ENCODE measurements at regions not wholly inside any gene's neighbourhood (a gene's known extent, or its start where the extent isn't known, plus 50 kb on each side); places are given as distances from the start of the nearest gene placed in this dataset.

DNA sequence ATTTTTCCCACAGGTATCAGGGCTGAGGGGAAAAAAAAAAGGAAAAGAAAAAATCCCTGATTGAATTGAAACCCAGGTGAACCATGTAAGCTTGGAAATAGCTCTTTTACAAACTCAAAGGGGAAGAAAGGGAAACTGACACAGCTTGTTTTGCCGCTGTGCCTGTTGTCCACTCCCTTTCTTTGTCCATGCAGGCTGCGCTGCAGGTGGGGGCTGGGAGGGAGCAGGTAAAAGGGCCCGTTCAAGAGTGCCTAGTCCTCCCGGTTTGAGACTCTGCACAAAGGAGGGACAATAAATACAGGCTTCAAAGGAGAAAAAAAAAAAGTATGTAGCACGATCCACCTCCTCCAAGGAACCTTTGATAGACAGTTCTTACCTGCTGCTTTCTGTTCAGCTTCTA is 194.8 kb downstream of the GRIN2B start:
- no peak overlapping the region for H3K4me3 ChIP-seq (ENCODE audit: low read length)
- H4K20me1 ChIP-seq (ENCODE audit: low read length), result no peaks in the 10 kb centered on the region
- H3K27me3 ChIP-seq (ENCODE audit: low read length), result peaks cover 40% of the 10 kb centered on the region; the same call in 1 of the 2 replicates
- DNase-seq, result no peak
- ATAC-seq, result no peak
- no peak overlapping the region for H2AFZ ChIP-seq (ENCODE audit: low read length)
- no peaks in the 10 kb centered on the region for H3F3A ChIP-seq (ENCODE audit: low read length, unreplicated experiment)
- H3K79me2 ChIP-seq (ENCODE audit: low read length), result no peaks in the 10 kb centered on the region
- no peaks in the 10 kb centered on the region for H3K36me3 ChIP-seq (ENCODE audit: low read depth, low read length)
- H3K9ac ChIP-seq (ENCODE audit: low read length), result no peak overlapping the region
- H3K27ac ChIP-seq (ENCODE audit: low read length), result no peak overlapping the region
- intact Hi-C loops (cut with micrococcal nuclease), result no loop called here
- TF ChIP-seq EZH2phosphoT487 (IDR thresholded peaks at IDR 0.05; ENCODE audit: borderline replicate concordance, low read length) (no peak), EZH2 (IDR thresholded peaks at IDR 0.05; ENCODE audit: low read length, unreplicated experiment) (no peak)
- TF ChIP-seq, protein P1, sequence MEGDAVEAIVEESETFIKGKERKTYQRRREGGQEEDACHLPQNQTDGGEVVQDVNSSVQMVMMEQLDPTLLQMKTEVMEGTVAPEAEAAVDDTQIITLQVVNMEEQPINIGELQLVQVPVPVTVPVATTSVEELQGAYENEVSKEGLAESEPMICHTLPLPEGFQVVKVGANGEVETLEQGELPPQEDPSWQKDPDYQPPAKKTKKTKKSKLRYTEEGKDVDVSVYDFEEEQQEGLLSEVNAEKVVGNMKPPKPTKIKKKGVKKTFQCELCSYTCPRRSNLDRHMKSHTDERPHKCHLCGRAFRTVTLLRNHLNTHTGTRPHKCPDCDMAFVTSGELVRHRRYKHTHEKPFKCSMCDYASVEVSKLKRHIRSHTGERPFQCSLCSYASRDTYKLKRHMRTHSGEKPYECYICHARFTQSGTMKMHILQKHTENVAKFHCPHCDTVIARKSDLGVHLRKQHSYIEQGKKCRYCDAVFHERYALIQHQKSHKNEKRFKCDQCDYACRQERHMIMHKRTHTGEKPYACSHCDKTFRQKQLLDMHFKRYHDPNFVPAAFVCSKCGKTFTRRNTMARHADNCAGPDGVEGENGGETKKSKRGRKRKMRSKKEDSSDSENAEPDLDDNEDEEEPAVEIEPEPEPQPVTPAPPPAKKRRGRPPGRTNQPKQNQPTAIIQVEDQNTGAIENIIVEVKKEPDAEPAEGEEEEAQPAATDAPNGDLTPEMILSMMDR (conservative IDR thresholded peaks at IDR 0.05; ENCODE audit: low read depth, low read length), result no peak
- CTCF ChIA-PET, result no interaction called here
- H3K9me3 ChIP-seq (ENCODE audit: low read length), result no peaks in the 10 kb centered on the region
- no peaks in the 10 kb centered on the region for H3K9me2 ChIP-seq (replicated peaks; ENCODE audit: low read length)
- no peaks in the 10 kb centered on the region for H3K4me1 ChIP-seq (ENCODE audit: insufficient read depth, low read length)
- no peak overlapping the region for H3K4me2 ChIP-seq (ENCODE audit: low read length)
- POLR2A ChIA-PET (ENCODE audit: unreplicated experiment), result no interaction called here
- BruUV-seq (replicated peaks), result no TSS peak

DNA sequence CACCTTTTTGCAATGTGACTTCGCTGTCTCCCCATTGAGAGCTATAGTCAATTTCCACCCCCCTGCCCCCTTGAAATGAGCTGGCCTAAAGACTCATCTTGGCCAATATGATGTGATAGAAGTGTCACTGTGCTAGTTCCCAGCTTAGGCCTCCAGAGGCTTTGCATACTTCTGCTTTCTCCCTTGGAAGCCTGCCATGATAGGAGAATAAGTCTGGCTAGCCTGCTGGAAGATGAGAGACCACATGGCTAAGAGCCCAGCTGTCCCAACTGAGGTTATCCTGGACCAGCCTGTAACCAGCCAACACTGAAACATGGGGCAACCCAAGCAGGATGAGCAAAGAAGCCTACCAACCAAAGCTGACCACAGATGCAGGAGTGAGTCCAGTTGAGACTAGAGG is 196.9 kb downstream of the GRIN2B start:
- Histone ChIP-seq H3K27me3 (ENCODE audit: low read length) (peaks cover 48% of the 10 kb centered on the region), H3K9me2 (replicated peaks; ENCODE audit: low read length) (no peaks in the 10 kb centered on the region), H3K36me3 (ENCODE audit: low read depth, low read length) (no peaks in the 10 kb centered on the region), H3K4me1 (ENCODE audit: insufficient read depth, low read length) (no peaks in the 10 kb centered on the region), H3K27ac (ENCODE audit: low read length) (no peak overlapping the region), H3K4me2 (ENCODE audit: low read length) (no peak overlapping the region), H3F3A (ENCODE audit: low read length, unreplicated experiment) (no peaks in the 10 kb centered on the region), H3K79me2 (ENCODE audit: low read length) (no peaks in the 10 kb centered on the region), H4K20me1 (ENCODE audit: low read length) (no peaks in the 10 kb centered on the region), H3K4me3 (ENCODE audit: low read length) (no peak overlapping the region), H3K9ac (ENCODE audit: low read length) (no peak overlapping the region), H2AFZ (ENCODE audit: low read length) (no peak overlapping the region), H3K9me3 (ENCODE audit: low read length) (no peaks in the 10 kb centered on the region)
- no TSS peak for BruUV-seq (replicated peaks)
- DNase-seq (no peak), ATAC-seq (no peak)
- TF ChIP-seq EZH2 (IDR thresholded peaks at IDR 0.05; ENCODE audit: low read length, unreplicated experiment) (no peak), EZH2phosphoT487 (IDR thresholded peaks at IDR 0.05; ENCODE audit: borderline replicate concordance, low read length) (no peak)
- TF ChIP-seq, protein P1 (conservative IDR thresholded peaks at IDR 0.05; ENCODE audit: low read depth, low read length), result no peak
- ChIA-PET POLR2A (ENCODE audit: unreplicated experiment) (no interaction called here), CTCF (no interaction called here)
- intact Hi-C loops (cut with micrococcal nuclease), result no loop called here

DNA sequence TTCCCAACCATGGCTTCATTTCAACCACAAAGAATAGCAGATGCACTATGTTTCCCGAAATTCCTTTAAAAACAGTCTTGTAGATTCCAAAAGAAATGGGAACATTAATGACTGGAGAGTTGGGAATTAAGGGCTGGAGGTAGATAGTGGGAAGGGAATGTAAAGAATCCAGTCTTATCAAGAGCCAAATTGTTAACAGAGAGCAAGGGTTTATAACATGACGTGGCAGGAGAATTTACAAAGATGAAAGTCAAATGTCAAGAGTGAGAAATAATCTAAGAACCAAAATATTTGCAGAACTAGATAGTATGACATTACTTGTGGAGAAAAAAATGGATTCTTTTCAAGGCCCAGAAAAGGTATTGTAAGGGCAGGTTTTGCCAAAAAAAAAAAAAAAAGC is 200.9 kb downstream of the GRIN2B start:
- Histone ChIP-seq H3K9ac (ENCODE audit: low read length) (no peak overlapping the region), H3F3A (ENCODE audit: low read length, unreplicated experiment) (no peaks in the 10 kb centered on the region), H4K20me1 (ENCODE audit: low read length) (no peaks in the 10 kb centered on the region), H3K4me3 (ENCODE audit: low read length) (no peak overlapping the region), H3K79me2 (ENCODE audit: low read length) (no peaks in the 10 kb centered on the region), H3K4me1 (ENCODE audit: insufficient read depth, low read length) (no peaks in the 10 kb centered on the region), H2AFZ (ENCODE audit: low read length) (no peak overlapping the region), H3K9me3 (ENCODE audit: low read length) (no peaks in the 10 kb centered on the region), H3K27me3 (ENCODE audit: low read length) (peaks cover 31% of the 10 kb centered on the region), H3K27ac (ENCODE audit: low read length) (no peak overlapping the region), H3K36me3 (ENCODE audit: low read depth, low read length) (no peaks in the 10 kb centered on the region), H3K4me2 (ENCODE audit: low read length) (no peak overlapping the region), H3K9me2 (replicated peaks; ENCODE audit: low read length) (no peaks in the 10 kb centered on the region)
- intact Hi-C loops (cut with micrococcal nuclease), result no loop called here
- POLR2A ChIA-PET (ENCODE audit: unreplicated experiment), result no interaction called here
- no TSS peak for BruUV-seq (replicated peaks)
- TF ChIP-seq EZH2phosphoT487 (IDR thresholded peaks at IDR 0.05; ENCODE audit: borderline replicate concordance, low read length) (no peak), EZH2 (IDR thresholded peaks at IDR 0.05; ENCODE audit: low read length, unreplicated experiment) (no peak)
- TF ChIP-seq, protein P1 (conservative IDR thresholded peaks at IDR 0.05; ENCODE audit: low read depth, low read length), result no peak
- DNase-seq, result no peak
- ATAC-seq, result no peak
- CTCF ChIA-PET, result no interaction called here
